DMS79 (cell line): ENCODE measurements at regions not wholly inside any gene's neighbourhood (a gene's known extent, or its start where the extent isn't known, plus 50 kb on each side); places are given as distances from the start of the nearest gene placed in this dataset.
"Not testable (repeated sequence)": the region's sequence is repeated elsewhere in the genome, so short reads cannot be mapped to it uniquely, and the experiment has no call there.

Source experiments
- DNase-seq: peaks from one replicate; lab custom pipeline; 2025; lab: John Stamatoyannopoulos, UW

- DNase-seq, result no peak
Measured at GRCh38 chr2:83253848-83254247, 1205.2 kb downstream of the SUCLG1 start.

DNA sequence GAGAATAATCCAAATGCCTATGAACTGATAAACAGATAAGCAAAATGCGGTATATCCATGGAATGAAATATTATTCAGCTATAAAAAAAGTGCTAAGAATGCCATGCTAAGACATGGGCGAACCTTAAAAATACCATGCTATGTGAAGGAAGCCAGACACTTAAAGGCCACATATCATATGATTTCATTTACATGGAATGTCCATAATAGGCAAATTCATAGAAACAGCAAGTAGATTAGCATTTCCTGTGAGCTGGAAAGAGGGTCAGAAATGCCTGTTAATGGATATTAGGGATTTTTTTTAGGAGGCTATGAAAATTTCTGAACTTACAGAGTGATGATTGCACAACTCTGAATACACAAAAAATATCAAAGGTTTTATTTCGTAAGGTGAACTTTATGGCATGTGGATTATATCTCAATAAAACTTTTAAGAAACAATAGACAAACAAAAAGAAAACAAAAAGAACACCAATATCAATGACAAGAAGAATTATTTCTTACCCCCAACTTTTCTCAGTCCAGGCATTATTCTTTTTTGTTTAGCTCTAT is 1207.7 kb downstream of the SUCLG1 start:
- DNase-seq, result no peak

DNA sequence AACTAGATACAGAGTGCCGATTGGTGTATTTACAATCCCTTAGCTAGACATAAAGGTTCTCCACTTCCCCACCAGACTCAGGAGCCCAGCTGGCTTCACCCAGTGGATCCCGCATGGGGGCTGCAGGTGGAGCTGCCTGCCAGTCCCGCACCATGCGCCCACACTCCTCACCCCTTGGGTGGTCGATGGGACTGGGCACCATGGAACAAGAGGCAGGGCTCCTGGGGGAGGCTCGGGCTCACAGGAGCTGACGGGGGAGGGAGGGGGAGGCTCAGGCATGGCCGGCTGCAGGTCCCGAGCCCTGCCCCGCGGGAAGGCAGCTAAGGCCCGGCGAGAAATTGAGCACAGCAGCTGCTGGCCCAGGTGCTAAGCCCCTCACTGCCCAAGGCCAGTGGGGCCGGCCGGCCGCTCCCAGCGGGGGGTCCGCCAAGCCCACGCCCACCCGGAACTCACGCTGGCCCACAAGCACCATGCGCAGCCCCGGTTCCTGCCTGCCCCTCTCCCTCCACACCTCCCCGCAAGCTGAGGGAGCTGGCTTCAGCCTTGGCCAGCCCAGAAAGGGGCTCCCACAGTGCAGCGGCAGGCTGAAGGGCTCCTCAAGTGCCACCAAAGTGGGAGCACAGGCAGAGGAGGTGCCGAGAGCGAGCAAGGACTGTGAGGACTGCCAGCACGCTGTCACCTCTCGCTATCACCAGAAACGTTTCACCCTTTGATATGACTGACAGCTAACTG is 1213.1 kb downstream of the SUCLG1 start:
- not testable (repeated sequence) for DNase-seq

- DNase-seq, result no peak
Measured at GRCh38 chr2:83240611-83241010, 1218.5 kb downstream of the SUCLG1 start.

GRCh38 chr2:83238111-83238510 is 1221.0 kb downstream of the SUCLG1 start:
- no peak for DNase-seq

GRCh38 chr2:83234246-83234645 is 1224.8 kb downstream of the SUCLG1 start:
- no peak for DNase-seq

DNA sequence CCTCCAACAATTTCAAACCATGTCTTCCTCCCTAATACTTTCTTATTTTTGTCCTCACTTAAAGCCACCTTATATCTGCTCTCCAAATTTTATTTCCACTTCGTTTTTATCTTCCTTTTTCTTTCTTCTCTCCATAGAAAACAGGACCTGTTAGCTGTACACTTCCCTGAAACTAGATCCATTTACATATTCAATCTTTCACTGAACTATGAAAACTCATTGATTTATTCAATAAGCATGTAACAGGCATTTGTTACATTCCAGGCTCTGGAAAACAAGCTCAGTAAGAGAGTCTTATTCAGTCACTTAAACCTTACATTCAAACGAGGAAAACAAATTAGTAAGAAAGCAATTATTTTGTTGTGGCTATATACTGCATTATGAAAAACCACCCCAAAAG is 1225.3 kb downstream of the SUCLG1 start:
- DNase-seq, result no peak

- no peak for DNase-seq
Measured at GRCh38 chr2:83233326-83233725, 1225.8 kb downstream of the SUCLG1 start.

GRCh38 chr2:83229443-83229842 is 1229.6 kb downstream of the SUCLG1 start:
- DNase-seq, result no peak

DNA sequence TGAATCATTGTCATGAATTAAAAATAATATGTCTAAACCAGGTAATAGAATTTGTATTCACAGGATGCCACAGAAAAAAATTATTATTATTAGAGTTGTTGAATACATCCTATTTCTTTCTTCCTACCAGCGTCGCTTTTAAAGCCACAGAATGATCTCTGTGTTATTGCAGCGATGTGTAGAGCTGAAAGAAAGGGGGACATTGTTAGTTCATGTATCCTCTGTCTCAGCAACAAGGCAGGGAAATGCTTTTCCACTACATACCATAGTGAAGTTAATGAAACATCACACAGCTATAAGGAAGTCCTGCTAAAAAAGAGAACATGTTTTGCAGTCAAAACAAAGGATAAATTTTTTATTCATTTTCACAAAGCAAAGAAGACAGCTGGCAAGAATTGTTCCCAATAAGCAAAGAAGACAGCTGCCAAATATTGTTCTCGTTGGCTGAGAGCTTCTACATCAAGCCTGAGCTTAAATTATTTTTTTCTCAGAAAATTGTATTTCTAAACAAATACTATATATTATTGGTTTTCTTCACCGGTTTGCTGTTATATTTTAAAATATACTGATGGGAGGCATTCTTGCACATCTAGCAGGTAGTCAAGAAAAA is 1234.4 kb downstream of the SUCLG1 start:
- DNase-seq, result no peak

DNA sequence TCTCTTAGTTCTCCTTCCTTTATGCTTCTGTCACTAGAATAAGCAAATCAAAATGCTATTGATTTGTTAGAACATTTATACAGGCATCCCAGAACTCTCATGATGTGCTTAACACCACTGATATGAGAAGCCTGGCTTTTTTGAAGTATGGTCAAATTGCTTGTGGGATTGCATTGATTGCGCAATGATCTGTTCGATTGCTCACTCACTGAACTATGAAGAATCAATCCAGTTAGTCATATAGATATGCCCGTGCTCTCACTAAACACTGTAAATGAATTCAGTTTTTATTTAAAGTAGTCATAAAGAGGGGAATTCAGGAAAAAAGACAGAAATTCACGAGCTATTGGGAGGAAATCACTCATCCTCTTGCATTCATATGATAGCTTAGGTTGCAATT is 1237.8 kb downstream of the SUCLG1 start:
- no peak for DNase-seq

DNA sequence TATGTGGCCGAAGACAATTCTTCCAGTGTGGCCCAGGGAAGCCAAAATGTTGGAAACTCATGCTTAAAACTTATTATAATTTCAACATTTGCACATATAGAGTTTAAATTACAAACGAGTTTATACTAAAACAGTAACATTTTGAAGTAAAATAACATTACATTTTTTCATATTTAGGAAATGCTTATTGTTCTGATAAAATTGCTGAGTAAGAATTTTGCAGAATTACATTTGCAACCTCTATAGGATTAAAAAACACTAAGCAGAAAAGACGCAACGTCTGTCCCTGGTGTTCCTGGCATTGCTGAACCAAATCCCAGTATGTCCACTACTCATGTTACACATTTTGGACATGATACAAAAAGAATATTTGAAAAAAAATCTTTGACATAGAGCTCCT is 1241.2 kb downstream of the SUCLG1 start:
- DNase-seq, result no peak

GRCh38 chr2:83196225-83196624 is 1262.9 kb downstream of the SUCLG1 start:
- DNase-seq, result no peak

- no peak for DNase-seq
Measured at GRCh38 chr2:83191316-83191715, 1267.8 kb downstream of the SUCLG1 start.

- no peak for DNase-seq
Measured at GRCh38 chr2:83186105-83186760, 1272.8 kb downstream of the SUCLG1 start.

GRCh38 chr2:83180862-83181530 is 1278.1 kb downstream of the SUCLG1 start:
- not testable (repeated sequence) for DNase-seq

- DNase-seq, result no peak
Measured at GRCh38 chr2:83176539-83176938, 1282.5 kb downstream of the SUCLG1 start.

DNA sequence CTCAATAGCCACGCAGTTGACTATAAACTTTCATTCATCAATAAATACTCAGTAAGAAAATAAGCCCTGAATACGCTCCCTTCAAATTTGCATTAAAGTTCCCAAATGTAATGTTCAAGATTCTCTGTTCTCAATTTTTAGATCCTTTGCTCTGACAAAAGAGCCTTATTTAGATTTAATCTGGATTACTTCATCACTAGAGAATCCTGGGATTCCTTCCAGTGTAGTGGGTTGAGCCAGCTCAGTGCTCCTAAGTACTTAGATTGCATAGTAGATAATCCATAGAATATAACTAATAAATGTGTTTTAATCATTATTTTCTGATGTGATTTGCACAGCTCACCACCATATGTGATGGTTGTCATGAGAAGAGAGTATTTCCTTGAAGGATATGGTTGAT is 1286.2 kb downstream of the SUCLG1 start:
- no peak for DNase-seq

- no peak for DNase-seq
Measured at GRCh38 chr2:83168377-83168776, 1290.7 kb downstream of the SUCLG1 start.

GRCh38 chr2:83162421-83162820 is 1296.7 kb downstream of the SUCLG1 start:
- DNase-seq, result no peak

- DNase-seq, result no peak
Measured at GRCh38 chr2:83160571-83160970, 1298.5 kb downstream of the SUCLG1 start.

DNA sequence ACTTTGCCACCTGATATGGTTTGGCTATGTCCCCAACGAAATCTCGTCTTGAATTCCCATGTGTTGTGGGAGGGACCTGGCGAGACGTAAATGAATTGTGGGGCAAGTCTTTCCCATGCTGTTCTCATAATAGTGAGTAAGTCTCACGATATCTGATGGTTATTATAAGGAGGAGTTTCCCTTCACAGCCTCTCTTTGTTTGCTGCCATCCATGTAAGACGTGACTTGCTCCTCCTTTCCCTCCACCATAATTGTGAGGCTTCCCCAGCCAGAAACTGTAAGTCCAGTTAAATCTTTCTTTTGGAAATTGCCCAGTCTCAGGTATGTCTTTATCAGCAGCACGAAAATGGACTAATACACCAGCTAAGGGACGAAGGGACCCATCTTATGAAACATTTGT is 1303.3 kb downstream of the SUCLG1 start:
- DNase-seq, result no peak

DNA sequence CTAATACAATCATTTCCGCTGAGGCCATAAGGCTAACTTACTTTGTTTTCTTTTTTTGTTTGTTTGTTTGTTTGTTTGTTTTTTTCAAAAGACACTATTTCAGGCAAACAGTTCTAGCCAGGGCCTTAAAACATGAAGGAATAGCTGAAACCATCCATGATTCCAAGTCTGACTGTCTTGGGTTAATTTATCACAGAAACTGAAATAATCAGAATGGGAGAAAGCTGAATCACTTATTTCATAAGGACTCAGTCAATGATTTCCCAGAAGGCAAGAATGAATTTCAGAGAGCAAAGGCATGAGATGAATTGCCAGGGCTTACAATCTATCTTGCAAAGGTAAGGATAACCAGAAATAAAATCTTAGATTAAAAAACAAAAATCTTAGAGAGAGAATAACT is 1315.1 kb downstream of the SUCLG1 start:
- DNase-seq, result no peak
